GM12878 (cell line): ENCODE measurements at regions not wholly inside any gene's neighbourhood (a gene's known extent, or its start where the extent isn't known, plus 50 kb on each side); places are given as distances from the start of the nearest gene placed in this dataset.

ENCODE experiments used
- DPF2 ChIP-seq: fragments of 450-650 bp; IDR thresholded peaks from 2 replicates; pipeline ENCODE4 v1.6.1; 2017; ENCODE audit warnings: mild to moderate bottlenecking
- E4F1 ChIP-seq: fragments of 450-650 bp; IDR thresholded peaks from 2 replicates; pipeline ENCODE4 v1.6.1; 2018; ENCODE audit warnings: borderline replicate concordance, mild to moderate bottlenecking; ENCODE audit not compliant: partially characterized antibody
- EGR1 ChIP-seq, 2 experiments: IDR thresholded peaks; 1 replicate in 1 of 2; 2 replicates in 1 of 2; pipeline ENCODE4 v1.6.1; 2011 to 2012; ENCODE audit warnings: low read depth in 2 of 2, low read length in 2 of 2, borderline replicate concordance in 1 of 2, mild to moderate bottlenecking in 1 of 2, moderate library complexity in 1 of 2
- EZH2 ChIP-seq: IDR thresholded peaks from 2 replicates; pipeline ENCODE4 v1.6.1; 2012; ENCODE audit warnings: low read depth, mild to moderate bottlenecking, control low read depth, inconsistent platforms, low read length, borderline replicate concordance; ENCODE audit not compliant: control insufficient read depth
- HCFC1 ChIP-seq: fragments of 150-350 bp; IDR thresholded peaks from 2 replicates; pipeline ENCODE4 v1.6.1; 2014; ENCODE audit warnings: low read length
- HDAC6 ChIP-seq: fragments of 200-600 bp; sonication (generic); IDR thresholded peaks from one replicate; pipeline ENCODE4 v1.8.0; 2017; ENCODE audit warnings: antibody characterized with exemption; ENCODE audit not compliant: unreplicated experiment
- NFXL1 ChIP-seq: fragments of 450-650 bp; IDR thresholded peaks from 2 replicates; pipeline ENCODE4 v1.6.1; 2017; ENCODE audit warnings: antibody characterized with exemption, mild to moderate bottlenecking, borderline replicate concordance
- NKRF ChIP-seq: fragments of 450-650 bp; conservative IDR thresholded peaks from 2 replicates; pipeline ENCODE4 v1.6.1; 2017; ENCODE audit warnings: mild to moderate bottlenecking, moderate library complexity
- RAD51 ChIP-seq: fragments of 450-650 bp; IDR thresholded peaks from 2 replicates; pipeline ENCODE4 v1.6.1; 2016; ENCODE audit warnings: moderate library complexity, mild to moderate bottlenecking, inconsistent platforms
- RELB ChIP-seq: fragments of 450-650 bp; IDR thresholded peaks from 2 replicates; pipeline ENCODE4 v1.6.1; 2017; ENCODE audit warnings: low read depth, mild to moderate bottlenecking, moderate library complexity
- SMAD1 ChIP-seq: fragments of 450-650 bp; IDR thresholded peaks from 2 replicates; pipeline ENCODE4 v1.6.1; 2018; ENCODE audit warnings: mild to moderate bottlenecking, low read depth; ENCODE audit not compliant: partially characterized antibody
- SMC3 ChIP-seq: IDR thresholded peaks from 2 replicates; pipeline ENCODE4 v1.6.1; 2011; ENCODE audit warnings: low read length, improper control_type of control experiment, borderline replicate concordance
- SP1 ChIP-seq: IDR thresholded peaks from one replicate; pipeline ENCODE4 v1.6.1; 2011; ENCODE audit warnings: low read depth, low read length
- USF1 ChIP-seq: IDR thresholded peaks from 2 replicates; pipeline ENCODE4 v1.6.1; 2011; ENCODE audit warnings: borderline replicate concordance, low read depth, mild to moderate bottlenecking, moderate library complexity, mixed read lengths, low read length; ENCODE audit not compliant: insufficient read depth; ENCODE audit errors: extremely low read length
- YY1 ChIP-seq: IDR thresholded peaks from 2 replicates; pipeline ENCODE4 v1.6.1; 2011; ENCODE audit warnings: low read depth, mild to moderate bottlenecking, low read length
- ZNF384 ChIP-seq: IDR thresholded peaks from 2 replicates; pipeline ENCODE4 v1.6.1; 2012; ENCODE audit warnings: low read depth, mild to moderate bottlenecking, low read length, improper control_type of control experiment, borderline replicate concordance
- ZNF687 ChIP-seq: fragments of 450-650 bp; IDR thresholded peaks from 2 replicates; pipeline ENCODE4 v1.6.1; 2017; ENCODE audit warnings: mild to moderate bottlenecking, moderate library complexity
- ZSCAN29 ChIP-seq: fragments of 450-650 bp; IDR thresholded peaks from 2 replicates; pipeline ENCODE4 v1.6.1; 2017; ENCODE audit warnings: mild to moderate bottlenecking, moderate library complexity

- TF ChIP-seq ZNF687: no peak
- peak; percentile 64 for TF ChIP-seq USF1
- no peak for TF ChIP-seq RELB
- peak; percentile 57 for TF ChIP-seq HCFC1
- TF ChIP-seq HDAC6: no peak
- TF ChIP-seq DPF2: no peak
- no peak for TF ChIP-seq SP1
- TF ChIP-seq EZH2: no peak
- TF ChIP-seq RAD51: peak; percentile 12; the same call in 1 of the 2 replicates
- no peak for TF ChIP-seq EGR1 (IDR thresholded peaks at IDR 0.05; ENCODE audit: borderline replicate concordance in 1 of 2, low read depth in 2 of 2, low read length in 2 of 2)
- no peak for TF ChIP-seq NFXL1
- no peak for TF ChIP-seq ZNF384
- no peak for TF ChIP-seq E4F1
- TF ChIP-seq ZSCAN29: no peak
- TF ChIP-seq SMC3: no peak
- TF ChIP-seq NKRF: no peak
- TF ChIP-seq YY1: no peak
- TF ChIP-seq SMAD1: no peak
Observed at GRCh38 chr11:116257092-116257491, 515.7 kb downstream of the BUD13 start (continued).
